HFF-Myc (cell line): ENCODE measurements at regions not wholly inside any gene's neighbourhood (a gene's known extent, or its start where the extent isn't known, plus 50 kb on each side); places are given as distances from the start of the nearest gene placed in this dataset.

Experiments
- DNase-seq: peaks from one replicate; pipeline ENCODE4 v3.0.0-alpha.2; 2011; ENCODE audit warnings: low read depth; ENCODE audit errors: extremely low read depth
- H3K4me3 ChIP-seq: replicated peaks from 2 replicates; pipeline ENCODE4 v1.5.1; 2011; ENCODE audit warnings: low read depth, mild to moderate bottlenecking, control low read depth, low read length
- TF ChIP-seq, protein P1 (sequence below): IDR thresholded peaks from 2 replicates; pipeline ENCODE4 v1.5.1; 2012; ENCODE audit warnings: mild to moderate bottlenecking, low read depth, low read length, control low read depth; ENCODE audit errors: missing control alignments

GRCh38 chr16:13680021-13680889 lies 239.7 kb upstream of the ERCC4 start:
- TF ChIP-seq, protein P1, sequence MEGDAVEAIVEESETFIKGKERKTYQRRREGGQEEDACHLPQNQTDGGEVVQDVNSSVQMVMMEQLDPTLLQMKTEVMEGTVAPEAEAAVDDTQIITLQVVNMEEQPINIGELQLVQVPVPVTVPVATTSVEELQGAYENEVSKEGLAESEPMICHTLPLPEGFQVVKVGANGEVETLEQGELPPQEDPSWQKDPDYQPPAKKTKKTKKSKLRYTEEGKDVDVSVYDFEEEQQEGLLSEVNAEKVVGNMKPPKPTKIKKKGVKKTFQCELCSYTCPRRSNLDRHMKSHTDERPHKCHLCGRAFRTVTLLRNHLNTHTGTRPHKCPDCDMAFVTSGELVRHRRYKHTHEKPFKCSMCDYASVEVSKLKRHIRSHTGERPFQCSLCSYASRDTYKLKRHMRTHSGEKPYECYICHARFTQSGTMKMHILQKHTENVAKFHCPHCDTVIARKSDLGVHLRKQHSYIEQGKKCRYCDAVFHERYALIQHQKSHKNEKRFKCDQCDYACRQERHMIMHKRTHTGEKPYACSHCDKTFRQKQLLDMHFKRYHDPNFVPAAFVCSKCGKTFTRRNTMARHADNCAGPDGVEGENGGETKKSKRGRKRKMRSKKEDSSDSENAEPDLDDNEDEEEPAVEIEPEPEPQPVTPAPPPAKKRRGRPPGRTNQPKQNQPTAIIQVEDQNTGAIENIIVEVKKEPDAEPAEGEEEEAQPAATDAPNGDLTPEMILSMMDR: no peak
- no peak overlapping the region for H3K4me3 ChIP-seq
- DNase-seq: no peak

- TF ChIP-seq, protein P1: no peak
- no peak overlapping the region for H3K4me3 ChIP-seq
- DNase-seq: no peak
Measured at GRCh38 chr16:13684819-13685563, 235.0 kb upstream of the ERCC4 start.

- TF ChIP-seq, protein P1: no peak
- no peak for DNase-seq
Measured at GRCh38 chr16:13696017-13696416, 223.9 kb upstream of the ERCC4 start.

GRCh38 chr16:13697013-13697412 lies 222.9 kb upstream of the ERCC4 start:
- DNase-seq: no peak
- H3K4me3 ChIP-seq: no peak overlapping the region
- TF ChIP-seq, protein P1: no peak

More at GRCh38 chr16:13696017-13696416, 223.9 kb upstream of the ERCC4 start:
- no peak overlapping the region for H3K4me3 ChIP-seq

- no peak for DNase-seq
- H3K4me3 ChIP-seq: no peak overlapping the region
- TF ChIP-seq, protein P1: no peak
Measured at GRCh38 chr16:13697568-13697967, 222.4 kb upstream of the ERCC4 start.

DNA sequence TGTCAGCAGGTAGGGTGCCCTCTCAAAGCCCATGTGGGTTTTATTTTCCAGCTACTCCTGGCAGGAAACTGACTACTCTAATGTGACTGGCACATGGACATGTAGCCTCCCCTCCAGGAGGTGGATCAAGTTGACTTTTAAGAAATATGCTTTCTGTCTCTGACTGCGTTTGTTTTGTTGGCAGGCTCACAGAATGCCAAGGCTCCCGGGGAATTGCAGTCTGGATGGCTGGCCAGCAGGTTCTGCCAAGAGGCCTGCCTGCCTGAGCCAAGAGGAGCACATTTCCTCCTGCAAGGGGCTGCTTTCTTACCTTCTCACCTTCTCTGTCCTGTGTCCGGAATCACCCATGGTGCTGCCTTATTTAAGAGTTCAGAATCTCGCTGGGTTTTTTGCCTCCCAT lies 217.3 kb upstream of the ERCC4 start:
- DNase-seq: no peak
- H3K4me3 ChIP-seq: no peak overlapping the region
- TF ChIP-seq, protein P1: no peak
